C4-2B (cell line): ENCODE measurements at regions not wholly inside any gene's neighbourhood (a gene's known extent, or its start where the extent isn't known, plus 50 kb on each side); places are given as distances from the start of the nearest gene placed in this dataset.

Source experiments
- H3K27ac ChIP-seq: fragments of 450-650 bp; 2 replicates; pipeline ENCODE4 v1.5.1; 2017
- ZFX ChIP-seq: fragments of 450-650 bp; IDR thresholded peaks from 2 replicates; pipeline ENCODE4 v1.6.1; 2017
- TF ChIP-seq, protein P1 (sequence below): fragments of 450-650 bp; conservative IDR thresholded peaks from 2 replicates; pipeline ENCODE4 v1.5.1; 2017; ENCODE audit warnings: mild to moderate bottlenecking

GRCh38 chr5:164680812-164681520 lies 1175.5 kb downstream of the MAT2B start:
- H3K27ac ChIP-seq = no peak overlapping the region
- TF ChIP-seq, protein P1, sequence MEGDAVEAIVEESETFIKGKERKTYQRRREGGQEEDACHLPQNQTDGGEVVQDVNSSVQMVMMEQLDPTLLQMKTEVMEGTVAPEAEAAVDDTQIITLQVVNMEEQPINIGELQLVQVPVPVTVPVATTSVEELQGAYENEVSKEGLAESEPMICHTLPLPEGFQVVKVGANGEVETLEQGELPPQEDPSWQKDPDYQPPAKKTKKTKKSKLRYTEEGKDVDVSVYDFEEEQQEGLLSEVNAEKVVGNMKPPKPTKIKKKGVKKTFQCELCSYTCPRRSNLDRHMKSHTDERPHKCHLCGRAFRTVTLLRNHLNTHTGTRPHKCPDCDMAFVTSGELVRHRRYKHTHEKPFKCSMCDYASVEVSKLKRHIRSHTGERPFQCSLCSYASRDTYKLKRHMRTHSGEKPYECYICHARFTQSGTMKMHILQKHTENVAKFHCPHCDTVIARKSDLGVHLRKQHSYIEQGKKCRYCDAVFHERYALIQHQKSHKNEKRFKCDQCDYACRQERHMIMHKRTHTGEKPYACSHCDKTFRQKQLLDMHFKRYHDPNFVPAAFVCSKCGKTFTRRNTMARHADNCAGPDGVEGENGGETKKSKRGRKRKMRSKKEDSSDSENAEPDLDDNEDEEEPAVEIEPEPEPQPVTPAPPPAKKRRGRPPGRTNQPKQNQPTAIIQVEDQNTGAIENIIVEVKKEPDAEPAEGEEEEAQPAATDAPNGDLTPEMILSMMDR = no peak
- TF ChIP-seq ZFX = no peak

DNA sequence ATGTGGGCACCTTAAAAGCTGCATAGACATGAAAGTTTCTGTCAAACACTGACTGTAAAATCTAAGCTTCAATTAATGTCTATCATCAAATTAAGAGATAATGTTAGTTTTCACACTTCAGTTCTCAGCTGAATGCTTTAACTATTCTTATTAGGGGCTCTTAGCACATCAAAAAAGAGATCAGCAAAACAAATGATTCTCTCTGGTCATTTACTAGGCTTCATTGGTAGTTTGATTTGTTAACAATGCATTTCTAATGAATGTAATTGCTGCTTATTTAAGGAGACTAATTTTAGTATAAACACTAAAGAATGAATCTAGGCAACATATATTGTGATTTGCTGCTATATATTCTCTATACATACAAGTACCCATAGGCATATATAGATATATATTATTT lies 1182.0 kb downstream of the MAT2B start:
- TF ChIP-seq, protein P1 = no peak
- TF ChIP-seq ZFX = no peak
- H3K27ac ChIP-seq = no peak overlapping the region

DNA sequence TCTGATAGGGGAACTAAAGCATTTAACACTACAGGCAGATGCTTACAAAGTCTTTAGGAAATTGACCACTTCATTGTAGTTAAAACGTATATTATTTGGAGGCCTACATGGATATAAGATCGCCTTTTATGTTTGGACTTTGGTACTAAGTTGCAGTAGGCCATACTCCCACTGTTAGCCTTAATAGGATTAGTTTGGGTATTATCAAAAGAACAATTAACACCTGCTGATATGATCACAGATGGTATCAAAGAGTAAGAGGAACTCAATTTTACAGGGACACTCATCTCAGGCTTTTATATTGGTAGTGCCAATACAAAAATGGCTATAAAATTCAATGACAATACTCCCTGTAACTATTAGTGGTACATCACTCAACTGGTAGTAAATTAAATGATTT lies 1183.0 kb downstream of the MAT2B start:
- H3K27ac ChIP-seq = no peak overlapping the region
- TF ChIP-seq ZFX = no peak
- TF ChIP-seq, protein P1 = no peak

DNA sequence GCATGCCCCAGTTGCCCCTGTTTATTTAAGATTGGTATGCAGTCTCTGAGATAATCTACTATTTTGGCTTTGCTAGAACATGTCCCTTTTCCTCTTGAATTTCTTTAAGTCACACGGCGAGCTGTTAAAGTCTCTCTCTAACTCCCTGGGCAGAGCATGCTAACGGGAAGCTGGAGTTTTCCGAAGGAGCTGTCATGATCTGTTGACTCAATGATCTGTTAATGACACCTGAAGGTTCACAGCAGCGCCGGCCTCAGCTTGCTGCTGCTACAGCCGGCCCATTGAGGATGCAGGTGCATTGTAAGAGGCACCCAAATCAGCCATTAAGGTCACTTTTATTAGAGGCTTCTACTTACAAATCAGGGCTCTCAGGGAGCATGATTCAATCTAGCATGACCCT lies 1203.4 kb downstream of the MAT2B start:
- no peak overlapping the region for H3K27ac ChIP-seq
- TF ChIP-seq ZFX = no peak
- TF ChIP-seq, protein P1 = no peak

GRCh38 chr5:164713682-164714081 lies 1208.3 kb downstream of the MAT2B start:
- H3K27ac ChIP-seq = no peak overlapping the region
- no peak for TF ChIP-seq ZFX
- TF ChIP-seq, protein P1 = no peak

DNA sequence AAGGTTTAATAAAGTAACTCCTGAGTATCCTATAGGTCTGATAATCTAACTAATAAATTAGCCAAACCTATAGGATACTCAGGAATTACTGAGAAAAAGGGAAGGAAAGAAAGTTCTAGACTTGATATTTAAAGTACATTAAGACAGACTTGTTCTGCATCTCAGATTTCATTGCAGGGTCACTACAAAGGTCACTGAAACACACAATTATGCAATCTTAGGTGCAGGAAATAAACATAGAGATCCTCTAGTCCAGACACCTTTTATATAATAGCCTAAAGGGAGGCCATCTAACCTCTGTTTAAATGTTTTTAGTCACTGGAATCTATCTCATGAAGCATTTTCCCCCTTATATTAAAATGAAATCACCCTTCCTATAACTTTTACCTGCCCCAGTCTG lies 1215.7 kb downstream of the MAT2B start:
- TF ChIP-seq, protein P1 = no peak
- no peak for TF ChIP-seq ZFX
- no peak overlapping the region for H3K27ac ChIP-seq

GRCh38 chr5:164721656-164722055 lies 1216.2 kb downstream of the MAT2B start:
- no peak overlapping the region for H3K27ac ChIP-seq
- TF ChIP-seq ZFX = no peak
- TF ChIP-seq, protein P1 = no peak
